ENCODE measurements at regions not wholly inside any gene's neighbourhood (a gene's known extent, or its start where the extent isn't known, plus 50 kb on each side); places are given as distances from the start of the nearest gene placed in this dataset.

- no peaks in the 10 kb centered on the region for H3K36me3 Mint-ChIP-seq (ENCODE audit: unreplicated experiment)
- H3K4me3 Mint-ChIP-seq (ENCODE audit: unreplicated experiment), result no peak overlapping the region
- H3K4me1 Mint-ChIP-seq (ENCODE audit: low read depth, unreplicated experiment), result peaks cover 3% of the 10 kb centered on the region
- H3K9me3 Mint-ChIP-seq (ENCODE audit: unreplicated experiment), result peaks cover 3% of the 10 kb centered on the region
- no peaks in the 10 kb centered on the region for H3K27me3 Mint-ChIP-seq (ENCODE audit: unreplicated experiment)
- DNase-seq, result no peak
- TF ChIP-seq CTCF (IDR thresholded peaks at IDR 0.05; ENCODE audit: partially characterized antibody, unreplicated experiment), result peak; percentile 29
- H3K27ac Mint-ChIP-seq (ENCODE audit: unreplicated experiment), result no peak overlapping the region
Measured at GRCh38 chr1:194117582-194117981, 931.2 kb upstream of the B3GALT2 start.

- H3K27ac Mint-ChIP-seq (ENCODE audit: unreplicated experiment), result no peak overlapping the region
- H3K9me3 Mint-ChIP-seq (ENCODE audit: unreplicated experiment), result peaks cover 3% of the 10 kb centered on the region
- no peaks in the 10 kb centered on the region for H3K27me3 Mint-ChIP-seq (ENCODE audit: unreplicated experiment)
- H3K4me3 Mint-ChIP-seq (ENCODE audit: unreplicated experiment), result no peak overlapping the region
- TF ChIP-seq CTCF (IDR thresholded peaks at IDR 0.05; ENCODE audit: partially characterized antibody, unreplicated experiment), result no peak
- peaks cover 6% of the 10 kb centered on the region for H3K4me1 Mint-ChIP-seq (ENCODE audit: low read depth, unreplicated experiment)
- no peaks in the 10 kb centered on the region for H3K36me3 Mint-ChIP-seq (ENCODE audit: unreplicated experiment)
- no peak for DNase-seq
Measured at GRCh38 chr1:194114288-194114687, 927.9 kb upstream of the B3GALT2 start.

- Mint-ChIP-seq H3K4me1 (ENCODE audit: low read depth, unreplicated experiment) (peaks cover 7% of the 10 kb centered on the region), H3K27me3 (ENCODE audit: unreplicated experiment) (no peaks in the 10 kb centered on the region), H3K4me3 (ENCODE audit: unreplicated experiment) (no peak overlapping the region), H3K9me3 (ENCODE audit: unreplicated experiment) (peaks cover 4% of the 10 kb centered on the region), H3K36me3 (ENCODE audit: unreplicated experiment) (no peaks in the 10 kb centered on the region), H3K27ac (ENCODE audit: unreplicated experiment) (no peak overlapping the region)
- TF ChIP-seq CTCF (IDR thresholded peaks at IDR 0.05; ENCODE audit: partially characterized antibody, unreplicated experiment), result no peak
- no peak for DNase-seq
Measured at GRCh38 chr1:194105381-194105780, 919.0 kb upstream of the B3GALT2 start.

DNA sequence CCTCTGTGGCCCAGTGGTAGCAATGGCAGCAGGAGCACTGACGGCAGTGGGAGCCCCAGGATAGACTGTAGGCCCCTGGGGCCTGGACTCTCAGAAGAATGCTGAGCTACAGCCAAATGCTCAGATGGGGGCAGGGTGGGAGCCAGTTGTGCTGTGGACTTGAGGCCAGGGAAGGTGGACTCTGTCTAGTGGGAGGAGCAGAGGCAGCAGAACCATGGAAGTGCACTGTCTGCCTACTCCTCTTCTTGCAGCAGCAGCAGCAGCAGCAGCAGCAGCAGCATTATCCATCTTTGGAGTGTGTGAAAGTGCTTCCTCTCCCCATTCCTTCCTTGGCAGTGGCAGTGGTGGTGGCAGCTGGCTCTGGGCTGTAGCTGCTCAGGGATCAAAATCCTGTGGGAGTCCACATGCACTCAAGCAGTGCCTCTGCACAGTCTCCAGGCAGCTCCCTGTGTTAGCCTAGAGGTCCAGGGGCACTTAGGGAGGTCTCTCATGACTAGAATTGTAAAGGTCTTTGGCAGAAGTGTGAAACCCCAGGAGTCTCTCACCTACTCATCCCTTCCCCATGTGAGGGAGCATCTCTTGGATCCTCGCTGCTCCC is 917.9 kb upstream of the B3GALT2 start:
- H3K4me3 Mint-ChIP-seq (ENCODE audit: unreplicated experiment), result no peak overlapping the region
- H3K4me1 Mint-ChIP-seq (ENCODE audit: low read depth, unreplicated experiment), result peaks cover 7% of the 10 kb centered on the region
- H3K27me3 Mint-ChIP-seq (ENCODE audit: unreplicated experiment), result no peaks in the 10 kb centered on the region
- H3K9me3 Mint-ChIP-seq (ENCODE audit: unreplicated experiment), result peaks cover 4% of the 10 kb centered on the region
- DNase-seq, result peak; percentile 52
- TF ChIP-seq CTCF (IDR thresholded peaks at IDR 0.05; ENCODE audit: partially characterized antibody, unreplicated experiment), result no peak
- peak overlapping the region; percentile 67 for H3K27ac Mint-ChIP-seq (ENCODE audit: unreplicated experiment)
- H3K36me3 Mint-ChIP-seq (ENCODE audit: unreplicated experiment), result no peaks in the 10 kb centered on the region

- Mint-ChIP-seq H3K36me3 (ENCODE audit: unreplicated experiment) (no peaks in the 10 kb centered on the region), H3K27ac (ENCODE audit: unreplicated experiment) (peak overlapping the region; percentile 22), H3K9me3 (ENCODE audit: unreplicated experiment) (peaks cover 4% of the 10 kb centered on the region), H3K4me3 (ENCODE audit: unreplicated experiment) (no peak overlapping the region), H3K27me3 (ENCODE audit: unreplicated experiment) (no peaks in the 10 kb centered on the region), H3K4me1 (ENCODE audit: low read depth, unreplicated experiment) (peaks cover 7% of the 10 kb centered on the region)
- DNase-seq, result no peak
- TF ChIP-seq CTCF (IDR thresholded peaks at IDR 0.05; ENCODE audit: partially characterized antibody, unreplicated experiment), result no peak
Measured at GRCh38 chr1:194103516-194104246, 917.3 kb upstream of the B3GALT2 start.
